HG03521 (cell line): ENCODE measurements at regions not wholly inside any gene's neighbourhood (a gene's known extent, or its start where the extent isn't known, plus 50 kb on each side); places are given as distances from the start of the nearest gene placed in this dataset.
"Not testable (repeated sequence)": the region's sequence is repeated elsewhere in the genome, so short reads cannot be mapped to it uniquely, and the experiment has no call there.

ENCODE experiments used
- ATAC-seq: cut with Tn5 transposase; IDR thresholded peaks from one replicate; pipeline ENCODE4 v1.9.1; 2021; ENCODE audit warnings: mild to moderate bottlenecking, moderate library complexity; ENCODE audit not compliant: unreplicated experiment

GRCh38 chr12:73452672-73453469 is 1084.8 kb upstream of the ATXN7L3B start:
- no peak for ATAC-seq

GRCh38 chr12:73460212-73460611 is 1077.4 kb upstream of the ATXN7L3B start:
- no peak for ATAC-seq

- ATAC-seq = no peak
These were observed 1072.5 kb upstream of the ATXN7L3B start for GRCh38 chr12:73465106-73465505.

- ATAC-seq = no peak
These were observed 1051.4 kb upstream of the ATXN7L3B start for GRCh38 chr12:73486256-73486655.

GRCh38 chr12:73506611-73507010 is 1031.0 kb upstream of the ATXN7L3B start:
- no peak for ATAC-seq

- ATAC-seq = no peak
These were observed 1023.0 kb upstream of the ATXN7L3B start for GRCh38 chr12:73514672-73515071.

- ATAC-seq = no peak
These were observed 1019.8 kb upstream of the ATXN7L3B start for GRCh38 chr12:73517859-73518258.

- no peak for ATAC-seq
These were observed 1008.4 kb upstream of the ATXN7L3B start for GRCh38 chr12:73529231-73529630.

GRCh38 chr12:73529954-73530353 is 1007.7 kb upstream of the ATXN7L3B start:
- no peak for ATAC-seq

- ATAC-seq = no peak
These were observed 1005.9 kb upstream of the ATXN7L3B start for GRCh38 chr12:73531752-73532151.

- no peak for ATAC-seq
These were observed 990.2 kb upstream of the ATXN7L3B start for GRCh38 chr12:73547421-73547820.

GRCh38 chr12:73585136-73585535 is 952.5 kb upstream of the ATXN7L3B start:
- no peak for ATAC-seq

GRCh38 chr12:73589220-73589619 is 948.4 kb upstream of the ATXN7L3B start:
- no peak for ATAC-seq

- ATAC-seq = no peak
These were observed 939.0 kb upstream of the ATXN7L3B start for GRCh38 chr12:73598626-73599025.

- no peak for ATAC-seq
These were observed 938.4 kb upstream of the ATXN7L3B start for GRCh38 chr12:73599268-73599667.

GRCh38 chr12:73605925-73606324 is 931.7 kb upstream of the ATXN7L3B start:
- ATAC-seq = not testable (repeated sequence)

- no peak for ATAC-seq
These were observed 925.1 kb upstream of the ATXN7L3B start for GRCh38 chr12:73612551-73612950.

GRCh38 chr12:73623421-73623820 is 914.2 kb upstream of the ATXN7L3B start:
- no peak for ATAC-seq

- ATAC-seq = no peak
These were observed 912.4 kb upstream of the ATXN7L3B start for GRCh38 chr12:73625226-73625625.

- ATAC-seq = no peak
These were observed 908.5 kb upstream of the ATXN7L3B start for GRCh38 chr12:73629171-73629570.

GRCh38 chr12:73629893-73630831 is 907.5 kb upstream of the ATXN7L3B start:
- no peak for ATAC-seq

- no peak for ATAC-seq
These were observed 905.4 kb upstream of the ATXN7L3B start for GRCh38 chr12:73632191-73632590.
